ENCODE measurements at regions not wholly inside any gene's neighbourhood (a gene's known extent, or its start where the extent isn't known, plus 50 kb on each side); places are given as distances from the start of the nearest gene placed in this dataset.

- intact Hi-C loops (cut with DNase I; ENCODE audit: low total_unique reads): no loop called here
- whole genome bisulfite sequencing, 2 donors (ENCODE audit: low coverage in 1 of 2): 75 to 80% methylated on average over 6 to 8 of the region's 8 CpGs
- DNase-seq: no peak
These were observed 240.7 kb upstream of the B3GAT1 start for GRCh38 chr11:134652586-134653255.

DNA sequence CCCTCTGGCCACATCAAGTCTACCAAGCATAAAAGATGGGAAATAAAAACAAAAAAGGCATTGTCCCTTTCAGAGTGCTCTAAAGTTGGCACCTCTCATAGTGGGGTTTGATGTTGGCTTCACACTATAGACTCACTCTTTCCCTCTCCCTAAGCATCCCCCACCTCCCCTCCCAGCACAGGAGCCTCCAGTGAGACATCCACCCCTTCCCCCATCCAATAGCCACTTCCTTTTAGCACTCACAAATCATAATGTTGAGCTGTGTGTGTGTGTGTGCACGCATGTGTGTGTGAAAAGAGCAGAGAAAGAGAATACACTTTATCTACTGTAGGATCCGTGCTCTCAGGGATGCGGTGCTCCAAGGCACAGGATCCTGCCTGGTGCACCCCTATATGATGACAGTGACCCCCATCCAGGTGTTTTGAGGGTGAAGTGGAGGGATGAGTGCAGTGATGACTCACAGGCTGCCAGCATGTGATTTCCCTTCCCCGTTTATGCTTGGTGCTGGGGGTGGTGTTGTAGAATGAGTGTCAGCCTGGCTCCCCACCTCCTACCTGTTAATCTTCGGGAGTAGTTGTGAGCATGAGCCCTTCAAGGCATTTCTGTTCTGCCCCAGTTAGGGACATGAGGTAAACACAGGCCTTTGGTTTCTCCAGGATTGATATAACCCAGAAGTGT, 235.2 kb upstream of the B3GAT1 start:
- 57 to 67% methylated on average over 3 to 5 of the region's 5 CpGs for WGBS, 2 donors (ENCODE audit: low coverage in 1 of 2)
- in situ Hi-C loops (cut with MboI; ENCODE audit: low pct_ligation_motif_present in 1 of 4, low pct_unique_long_range_greater_than_20kb in 1 of 4, low sequenced_read_pairs in 3 of 4) (no loop called here), intact Hi-C loops (cut with DNase I; ENCODE audit: low total_unique reads) (no loop called here)
- no peak for DNase-seq
- no peaks in the 10 kb centered on the region for H3K4me1 ChIP-seq
- no peak overlapping the region for H3K27ac ChIP-seq
- H3K36me3 ChIP-seq: no peaks in the 10 kb centered on the region
- TF ChIP-seq CTCF (IDR thresholded peaks at IDR 0.05): no peak
- TF ChIP-seq EP300 (IDR thresholded peaks at IDR 0.05; ENCODE audit: low read depth): no peak
- no peak for TF ChIP-seq POLR2A (IDR thresholded peaks at IDR 0.05)
- TF ChIP-seq POLR2AphosphoS5 (IDR thresholded peaks at IDR 0.05): no peak
- no peaks in the 10 kb centered on the region for H3K9me3 ChIP-seq
- no peak overlapping the region for H3K4me3 ChIP-seq
- H3K27me3 ChIP-seq: peaks cover 12% of the 10 kb centered on the region

More at GRCh38 chr11:134652586-134653255, 240.7 kb upstream of the B3GAT1 start:
- no peaks in the 10 kb centered on the region for H3K36me3 ChIP-seq
- TF ChIP-seq EP300 (IDR thresholded peaks at IDR 0.05; ENCODE audit: low read depth): no peak
- TF ChIP-seq POLR2A (IDR thresholded peaks at IDR 0.05): no peak
- no peak for TF ChIP-seq CTCF (IDR thresholded peaks at IDR 0.05)
- no peak for TF ChIP-seq POLR2AphosphoS5 (IDR thresholded peaks at IDR 0.05)
- H3K27me3 ChIP-seq: peaks cover 19% of the 10 kb centered on the region
- H3K27ac ChIP-seq: no peak overlapping the region
- in situ Hi-C loops (cut with MboI; ENCODE audit: low pct_ligation_motif_present in 1 of 4, low pct_unique_long_range_greater_than_20kb in 1 of 4, low sequenced_read_pairs in 3 of 4): no loop called here
- no peak overlapping the region for H3K4me3 ChIP-seq
- H3K4me1 ChIP-seq: no peaks in the 10 kb centered on the region
- H3K9me3 ChIP-seq: no peaks in the 10 kb centered on the region

DNA sequence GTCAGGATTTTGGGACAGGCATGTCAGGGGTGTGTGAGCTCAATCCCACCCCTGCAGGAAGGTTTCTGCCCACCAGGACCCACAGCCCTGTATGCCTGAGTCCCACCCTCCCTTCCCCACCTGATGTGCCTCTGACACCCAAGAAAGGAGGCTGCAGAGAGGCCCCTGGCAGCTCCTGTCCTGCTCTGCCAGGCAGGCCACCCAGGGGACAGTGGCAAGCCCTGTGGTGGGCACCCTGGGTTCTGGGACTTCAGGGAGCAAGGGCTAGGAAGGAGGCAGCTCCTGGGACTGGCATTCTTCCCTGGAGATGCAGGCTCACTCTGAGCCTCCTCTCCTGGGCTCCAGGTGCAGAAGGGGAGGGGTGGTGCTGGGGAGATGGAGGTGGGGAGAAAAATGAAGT, 234.5 kb upstream of the B3GAT1 start:
- in situ Hi-C loops (cut with MboI; ENCODE audit: low pct_ligation_motif_present in 1 of 4, low pct_unique_long_range_greater_than_20kb in 1 of 4, low sequenced_read_pairs in 3 of 4) (no loop called here), intact Hi-C loops (cut with DNase I; ENCODE audit: low total_unique reads) (no loop called here)
- DNase-seq: no peak
- H3K36me3 ChIP-seq: no peaks in the 10 kb centered on the region
- H3K27me3 ChIP-seq: peaks cover 16% of the 10 kb centered on the region
- no peaks in the 10 kb centered on the region for H3K9me3 ChIP-seq
- no peak overlapping the region for H3K27ac ChIP-seq
- no peak for TF ChIP-seq POLR2AphosphoS5 (IDR thresholded peaks at IDR 0.05)
- TF ChIP-seq CTCF (IDR thresholded peaks at IDR 0.05): no peak
- no peak for TF ChIP-seq EP300 (IDR thresholded peaks at IDR 0.05; ENCODE audit: low read depth)
- no peak for TF ChIP-seq POLR2A (IDR thresholded peaks at IDR 0.05)
- H3K4me1 ChIP-seq: no peaks in the 10 kb centered on the region
- H3K4me3 ChIP-seq: no peak overlapping the region

DNA sequence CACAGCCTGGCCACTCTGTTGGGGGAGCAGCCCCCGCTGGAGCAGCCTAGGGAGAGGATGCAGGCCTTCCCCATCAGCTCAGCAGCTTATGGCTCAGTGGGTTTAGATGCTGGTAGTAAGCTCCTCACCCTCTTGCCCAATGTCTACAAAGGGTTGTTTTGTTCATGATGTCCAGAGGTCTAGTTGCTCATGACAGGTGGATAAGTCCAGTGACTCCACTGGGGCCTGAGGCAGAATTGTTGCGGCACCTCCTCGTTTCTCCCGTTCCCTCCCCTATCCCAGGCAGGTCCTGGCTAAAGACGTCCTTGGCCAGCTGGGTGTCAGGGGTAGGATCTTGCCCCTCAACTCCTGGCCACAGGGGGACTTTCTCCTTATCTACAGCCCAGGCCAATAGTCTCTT, 233.5 kb upstream of the B3GAT1 start:
- no peak for DNase-seq
- Histone ChIP-seq H3K9me3 (no peaks in the 10 kb centered on the region), H3K4me1 (no peaks in the 10 kb centered on the region), H3K4me3 (no peak overlapping the region), H3K27me3 (peaks cover 11% of the 10 kb centered on the region), H3K36me3 (no peaks in the 10 kb centered on the region), H3K27ac (no peak overlapping the region)
- no peak for TF ChIP-seq CTCF (IDR thresholded peaks at IDR 0.05)
- TF ChIP-seq POLR2AphosphoS5 (IDR thresholded peaks at IDR 0.05): no peak
- TF ChIP-seq EP300 (IDR thresholded peaks at IDR 0.05; ENCODE audit: low read depth): no peak
- TF ChIP-seq POLR2A (IDR thresholded peaks at IDR 0.05): no peak
- intact Hi-C loops (cut with DNase I; ENCODE audit: low total_unique reads) (no loop called here), in situ Hi-C loops (cut with MboI; ENCODE audit: low pct_ligation_motif_present in 1 of 4, low pct_unique_long_range_greater_than_20kb in 1 of 4, low sequenced_read_pairs in 3 of 4) (no loop called here)
- WGBS, 2 donors (ENCODE audit: low coverage in 1 of 2): 50 to 93% methylated on average over 2 to 5 of the region's 5 CpGs
